T-cell (primary cell): ENCODE measurements at regions not wholly inside any gene's neighbourhood (a gene's known extent, or its start where the extent isn't known, plus 50 kb on each side); places are given as distances from the start of the nearest gene placed in this dataset.

Experiments used
- ATAC-seq, 4 experiments: fragments of 200-7000 bp in 3 of 4; fragments of 150-1000 bp in 1 of 4; cut with Tn5 transposase; replicated peaks in 1 of 4; 1 replicate in 3 of 4; 2 replicates in 1 of 4; pipeline ENCODE4 v1.10.0; 2021; ENCODE audit warnings: moderate library complexity in 3 of 4, mild to moderate bottlenecking in 2 of 4, moderate number of reproducible peaks in 1 of 4
- CTCF ChIA-PET, 2 donors: fragments of 300-600 bp; sonication (Branson Sonifier 250); formaldehyde crosslinking; loops; one replicate each; lab custom pipeline; 2022; ENCODE audit warnings: antibody characterized with exemption in 2 of 2; lab: Charles Lee
- POLR2A ChIA-PET, 2 donors: fragments of 300-600 bp; sonication (Branson Sonifier 250); formaldehyde crosslinking; loops; one replicate each; lab custom pipeline; 2022; ENCODE audit warnings: antibody characterized with exemption in 2 of 2; lab: Charles Lee
- DNase-seq, 35 experiments: peaks; one replicate each; pipeline versions ENCODE4 v3.0.0 to v3.0.0-alpha.2; 2013 to 2023
- H3K27ac ChIP-seq: one replicate; pipeline ENCODE4 v1.5.1; 2013; ENCODE audit warnings: low read length
- H3K27me3 ChIP-seq, 2 experiments: replicated peaks in 1 of 2; 1 replicate in 1 of 2; 2 replicates in 1 of 2; pipeline versions ENCODE4 v1.6.1 to v1.7.0; 2013; ENCODE audit warnings: low read length in 1 of 2, mixed read lengths in 1 of 2; ENCODE audit not compliant: control insufficient read depth in 2 of 2, insufficient read depth in 2 of 2; ENCODE audit errors: extremely low read depth in 1 of 2
- H3K36me3 ChIP-seq, 2 donors: 1 replicate in 1 of 2; 2 replicates in 1 of 2; pipeline versions ENCODE4 v1.6.1 to v1.7.0; 2013; ENCODE audit warnings: low read length in 1 of 2; ENCODE audit not compliant: control insufficient read depth in 2 of 2, insufficient read depth in 1 of 2; ENCODE audit errors: extremely low read depth in 1 of 2
- H3K4me1 ChIP-seq, 2 experiments: 1 replicate in 1 of 2; 2 replicates in 1 of 2; pipeline versions ENCODE4 v1.6.1 to v1.7.0; 2013; ENCODE audit warnings: low read length in 2 of 2, mixed read lengths in 1 of 2; ENCODE audit not compliant: insufficient read depth in 2 of 2, control insufficient read depth in 1 of 2; ENCODE audit errors: extremely low read depth in 1 of 2
- H3K4me3 ChIP-seq, 2 donors: 1 replicate in 1 of 2; 2 replicates in 1 of 2; pipeline versions ENCODE4 v1.5.1 to v1.7.0; 2013; ENCODE audit warnings: mild to moderate bottlenecking in 2 of 2, low read length in 1 of 2, moderate library complexity in 1 of 2; ENCODE audit not compliant: control insufficient read depth in 1 of 2; ENCODE audit errors: extremely low read depth in 1 of 2
- H3K9me3 ChIP-seq: 2 replicates; pipeline ENCODE4 v1.7.0; 2013
- H3K27ac Mint-ChIP-seq, 2 donors: one replicate each; pipeline ENCODE4 v1.8.0; 2020 to 2021; ENCODE audit warnings: mild to moderate bottlenecking in 2 of 2, mixed read lengths in 2 of 2
- H3K27me3 Mint-ChIP-seq, 2 donors: one replicate each; pipeline ENCODE4 v1.8.0; 2021 to 2022; ENCODE audit warnings: mixed read lengths in 2 of 2
- H3K36me3 Mint-ChIP-seq: one replicate; pipeline ENCODE4 v1.8.0; 2021; ENCODE audit warnings: mixed read lengths
- H3K4me1 Mint-ChIP-seq, 3 donors: one replicate each; pipeline ENCODE4 v1.8.0; 2020 to 2022; ENCODE audit warnings: mixed read lengths in 3 of 3, mild to moderate bottlenecking in 1 of 3
- H3K4me3 Mint-ChIP-seq, 3 donors: one replicate each; pipeline ENCODE4 v1.8.0; 2020 to 2022; ENCODE audit warnings: mild to moderate bottlenecking in 3 of 3, mixed read lengths in 3 of 3, moderate library complexity in 3 of 3
- H3K9me3 Mint-ChIP-seq, 3 donors: one replicate each; pipeline ENCODE4 v1.8.0; 2020 to 2022; ENCODE audit warnings: mixed read lengths in 3 of 3
- WGBS: methylation state at CpG from one replicate; pipeline ENCODE4 v1.1.5; 2013; ENCODE audit warnings: missing lambda C conversion rate; ENCODE audit not compliant: insufficient coverage; 5-methylcytosine and 5-hydroxymethylcytosine counted together

GRCh38 chrX:63560601-63561218, 209.6 kb upstream of the SPIN4 start:
- DNase-seq (peak; percentile 21 to 69 (median 46)), ATAC-seq (peak; percentile 87 to 96 (median 91))
- peaks cover 6 to 9% of the 10 kb centered on the region in 2 experiments for H3K4me1 ChIP-seq
- Mint-ChIP-seq H3K4me1 (peaks cover 12 to 35% (median 17%) of the 10 kb centered on the region in 3 donors), H3K4me3 (peak overlapping the region; percentile 92 to 96 (median 94)), H3K9me3 (peaks cover 0 to 2% (median 0%) of the 10 kb centered on the region in 3 donors), H3K27me3 (peaks cover 0 to 13% of the 10 kb centered on the region in 2 donors), H3K36me3 (peaks cover 16% of the 10 kb centered on the region), H3K27ac (peak overlapping the region; percentile 84 to 86)
- H3K9me3 ChIP-seq = no peaks in the 10 kb centered on the region
- no peaks in the 10 kb centered on the region for H3K36me3 ChIP-seq
- no peak overlapping the region for H3K27ac ChIP-seq
- no peaks in the 10 kb centered on the region for H3K27me3 ChIP-seq
- ChIA-PET POLR2A (no interaction called here), CTCF (no interaction called here)
- 0% methylated on average over 4 of the region's 20 CpGs for WGBS
- peak overlapping the region; percentile 70 to 85 for H3K4me3 ChIP-seq

DNA sequence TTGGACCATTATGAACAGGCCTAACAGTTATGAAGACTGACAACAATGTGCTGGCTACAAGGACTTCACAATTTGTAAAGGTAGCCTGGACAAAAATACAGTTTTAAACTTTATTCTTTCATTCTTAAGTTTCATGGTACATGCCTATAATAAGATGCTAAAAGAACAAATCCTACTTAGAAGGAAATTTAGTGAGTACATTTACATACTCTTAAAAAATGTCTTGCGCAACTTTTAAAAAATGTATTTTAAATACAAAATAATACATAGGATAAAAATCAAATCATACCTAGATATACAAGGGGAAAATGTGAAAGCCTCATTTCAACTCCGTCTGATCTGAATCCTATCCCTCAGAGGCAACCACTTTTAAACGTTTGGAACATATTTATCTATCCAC, 200.7 kb upstream of the SPIN4 start:
- Histone ChIP-seq H3K27me3 (no peaks in the 10 kb centered on the region), H3K9me3 (peaks cover 4% of the 10 kb centered on the region), H3K4me1 (no peaks in the 10 kb centered on the region), H3K27ac (no peak overlapping the region), H3K4me3 (no peak overlapping the region), H3K36me3 (no peaks in the 10 kb centered on the region)
- CTCF ChIA-PET = no interaction called here
- Mint-ChIP-seq H3K4me1 (peaks cover 0 to 2% (median 0%) of the 10 kb centered on the region in 3 donors), H3K9me3 (peaks cover 2 to 24% (median 3%) of the 10 kb centered on the region in 3 donors), H3K36me3 (peaks cover 29% of the 10 kb centered on the region), H3K27ac (no peak overlapping the region), H3K4me3 (no peak overlapping the region), H3K27me3 (no peaks in the 10 kb centered on the region)
- no peak for DNase-seq
- POLR2A ChIA-PET = no interaction called here
- WGBS = no CpG with 5 or more reads among the region's 3 CpGs
- ATAC-seq = no peak

GRCh38 chrX:63530654-63531053, 179.5 kb upstream of the SPIN4 start:
- DNase-seq (no peak), ATAC-seq (no peak)
- Histone ChIP-seq H3K4me3 (no peak overlapping the region), H3K36me3 (no peaks in the 10 kb centered on the region), H3K4me1 (peaks cover 0 to 2% of the 10 kb centered on the region in 2 experiments), H3K27me3 (no peaks in the 10 kb centered on the region), H3K27ac (no peak overlapping the region), H3K9me3 (peaks cover 2% of the 10 kb centered on the region)
- peaks cover 57% of the 10 kb centered on the region for H3K36me3 Mint-ChIP-seq
- peaks cover 4 to 37% (median 9%) of the 10 kb centered on the region in 3 donors for H3K9me3 Mint-ChIP-seq
- H3K27ac Mint-ChIP-seq = no peak overlapping the region
- peaks cover 0 to 11% (median 0%) of the 10 kb centered on the region in 3 donors for H3K4me1 Mint-ChIP-seq
- POLR2A ChIA-PET = no interaction called here
- H3K4me3 Mint-ChIP-seq = no peak overlapping the region
- CTCF ChIA-PET = no interaction called here
- no CpG with 5 or more reads among the region's 1 CpG for WGBS
- H3K27me3 Mint-ChIP-seq = no peaks in the 10 kb centered on the region

DNA sequence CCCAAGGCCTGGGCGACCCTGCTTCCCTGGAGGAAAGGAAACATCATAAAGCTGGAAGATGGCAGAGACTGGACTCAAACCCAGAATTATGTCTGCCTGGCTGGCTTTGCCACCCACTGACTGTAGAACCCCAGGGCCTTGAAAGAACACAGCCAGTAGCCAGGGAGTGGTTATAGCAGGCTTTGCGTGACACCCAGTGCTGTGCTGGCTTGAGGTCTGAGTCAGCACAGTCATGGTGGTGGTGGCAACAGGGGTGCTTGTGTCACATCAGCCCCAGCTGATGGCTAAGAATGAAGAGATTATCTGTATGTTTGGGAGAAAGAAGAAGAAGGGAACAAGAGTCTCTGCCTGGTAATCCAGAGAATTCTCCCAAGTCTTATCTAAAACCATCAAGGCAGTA, 178.8 kb upstream of the SPIN4 start:
- Mint-ChIP-seq H3K27ac (no peak overlapping the region), H3K4me1 (peaks cover 0 to 9% (median 0%) of the 10 kb centered on the region in 3 donors), H3K4me3 (no peak overlapping the region), H3K36me3 (peaks cover 53% of the 10 kb centered on the region), H3K9me3 (peaks cover 4 to 33% (median 9%) of the 10 kb centered on the region in 3 donors), H3K27me3 (no peaks in the 10 kb centered on the region)
- 86% methylated on average over 1 of the region's 2 CpGs for WGBS
- CTCF ChIA-PET = no interaction called here
- H3K27me3 ChIP-seq = no peaks in the 10 kb centered on the region
- no peak overlapping the region for H3K4me3 ChIP-seq
- peaks cover 0 to 2% of the 10 kb centered on the region in 2 experiments for H3K4me1 ChIP-seq
- H3K36me3 ChIP-seq = no peaks in the 10 kb centered on the region
- H3K9me3 ChIP-seq = peaks cover 2% of the 10 kb centered on the region
- H3K27ac ChIP-seq = no peak overlapping the region
- POLR2A ChIA-PET = no interaction called here
- DNase-seq (no peak), ATAC-seq (no peak)

- DNase-seq (peak in 4 of 35 experiments; percentile 0 to 6 (median 2)), ATAC-seq (no peak)
- H3K27ac ChIP-seq = no peak overlapping the region
- POLR2A ChIA-PET = no interaction called here
- peaks cover 3 to 16% (median 9%) of the 10 kb centered on the region in 3 donors for H3K9me3 Mint-ChIP-seq
- H3K36me3 ChIP-seq = no peaks in the 10 kb centered on the region
- CTCF ChIA-PET = interaction anchor here in 1 of 2 donors (0.7 kb wide), 1 partner anchor 20 kb away, joined by 3 read pairs; no protein-coding TSS in a partner anchor
- H3K27me3 Mint-ChIP-seq = no peaks in the 10 kb centered on the region
- H3K4me1 Mint-ChIP-seq = peaks cover 0 to 8% (median 0%) of the 10 kb centered on the region in 3 donors
- no peak overlapping the region for H3K4me3 Mint-ChIP-seq
- H3K4me3 ChIP-seq = no peak overlapping the region
- H3K4me1 ChIP-seq = peaks cover 0 to 2% of the 10 kb centered on the region in 2 experiments
- H3K36me3 Mint-ChIP-seq = peaks cover 32% of the 10 kb centered on the region
- no peaks in the 10 kb centered on the region for H3K27me3 ChIP-seq
- no CpG with 5 or more reads among the region's 1 CpG for WGBS
- peak overlapping the region in 1 of 2 donors; percentile 3 for H3K27ac Mint-ChIP-seq
- H3K9me3 ChIP-seq = no peaks in the 10 kb centered on the region
These were observed 175.7 kb upstream of the SPIN4 start for GRCh38 chrX:63526863-63527262.

DNA sequence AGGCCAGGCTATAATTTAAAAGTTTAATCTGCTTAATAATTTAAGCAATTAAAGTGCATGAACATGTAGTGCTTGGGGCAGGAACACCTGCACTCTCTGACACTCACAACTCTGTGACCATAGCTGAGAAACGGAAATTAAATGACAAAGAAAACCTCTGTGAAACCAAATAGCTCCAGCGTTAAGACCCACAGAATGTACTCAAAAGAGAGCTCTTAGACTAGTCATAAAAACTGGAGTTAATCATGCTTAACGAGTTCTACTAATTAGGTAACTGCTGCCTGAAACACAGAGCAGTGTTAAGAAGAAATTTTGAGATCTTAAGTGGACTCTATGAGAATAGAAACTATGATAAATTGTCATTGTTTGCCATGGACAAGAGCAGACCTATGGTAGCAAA, 174.4 kb upstream of the SPIN4 start:
- ATAC-seq (no peak), DNase-seq (no peak)
- H3K36me3 ChIP-seq = no peaks in the 10 kb centered on the region
- no peaks in the 10 kb centered on the region for H3K27me3 ChIP-seq
- Mint-ChIP-seq H3K4me1 (peaks cover 0 to 16% (median 1%) of the 10 kb centered on the region in 3 donors), H3K4me3 (no peak overlapping the region), H3K27ac (no peak overlapping the region), H3K9me3 (peaks cover 0 to 7% (median 3%) of the 10 kb centered on the region in 3 donors), H3K36me3 (peaks cover 23% of the 10 kb centered on the region), H3K27me3 (no peaks in the 10 kb centered on the region)
- POLR2A ChIA-PET = no interaction called here
- CTCF ChIA-PET = no interaction called here
- no peak overlapping the region for H3K4me3 ChIP-seq
- H3K27ac ChIP-seq = no peak overlapping the region
- no peaks in the 10 kb centered on the region for H3K9me3 ChIP-seq
- WGBS = 70% methylated on average over 2 of the region's 3 CpGs
- H3K4me1 ChIP-seq = peaks cover 0 to 2% of the 10 kb centered on the region in 2 experiments
